RWPE2 (cell line): ENCODE measurements at regions not wholly inside any gene's neighbourhood (a gene's known extent, or its start where the extent isn't known, plus 50 kb on each side); places are given as distances from the start of the nearest gene placed in this dataset.

ENCODE experiments used
- ATAC-seq: fragments of 200-7000 bp; cut with Tn5 transposase; 3 replicates; pipeline ENCODE4 v1.9.1; 2021; ENCODE audit warnings: low read depth
- DNase-seq: peaks from one replicate; pipeline ENCODE4 v3.0.0-alpha.2; 2020; ENCODE audit warnings: low spot score
- H3K27ac ChIP-seq: fragments of 450-650 bp; 2 replicates; pipeline ENCODE4 v1.5.1; 2017; ENCODE audit warnings: mild to moderate bottlenecking; ENCODE audit not compliant: poor library complexity, severe bottlenecking
- H3K27me3 ChIP-seq: fragments of 250-450 bp; sonication (Bioruptor Pico); 2 replicates; pipeline ENCODE4 v1.5.1; 2021; ENCODE audit warnings: mild to moderate bottlenecking, moderate library complexity; ENCODE audit not compliant: insufficient read depth, poor library complexity, severe bottlenecking
- H3K36me3 ChIP-seq: fragments of 250-450 bp; sonication (Bioruptor Pico); 2 replicates; pipeline ENCODE4 v1.5.1; 2020; ENCODE audit warnings: low read depth, mild to moderate bottlenecking, moderate library complexity
- H3K4me1 ChIP-seq: fragments of 250-450 bp; sonication (Bioruptor Pico); 2 replicates; pipeline ENCODE4 v1.5.1; 2021; ENCODE audit warnings: mild to moderate bottlenecking, moderate library complexity; ENCODE audit not compliant: insufficient read depth, poor library complexity, severe bottlenecking
- H3K4me3 ChIP-seq: fragments of 250-450 bp; sonication (Bioruptor Pico); 2 replicates; pipeline ENCODE4 v1.5.1; 2021; ENCODE audit warnings: mild to moderate bottlenecking, moderate library complexity; ENCODE audit not compliant: severe bottlenecking
- H3K9me3 ChIP-seq: fragments of 250-450 bp; sonication (Bioruptor Pico); 2 replicates; pipeline ENCODE4 v1.5.1; 2021; ENCODE audit warnings: mild to moderate bottlenecking, moderate library complexity; ENCODE audit not compliant: severe bottlenecking
- CTCF ChIP-seq: fragments of 450-650 bp; IDR thresholded peaks from one replicate; pipeline ENCODE4 v1.5.1; 2017; ENCODE audit warnings: mild to moderate bottlenecking, moderate library complexity; ENCODE audit not compliant: poor library complexity, severe bottlenecking

- no peaks in the 10 kb centered on the region for H3K36me3 ChIP-seq
- ATAC-seq, result peak; percentile 10; the same call in 1 of the 3 replicates
- H3K9me3 ChIP-seq, result no peaks in the 10 kb centered on the region
- H3K4me1 ChIP-seq, result no peaks in the 10 kb centered on the region
- no peak overlapping the region for H3K4me3 ChIP-seq
- H3K27me3 ChIP-seq, result no peaks in the 10 kb centered on the region
- TF ChIP-seq CTCF, result no peak
- no peak for DNase-seq
- no peak overlapping the region for H3K27ac ChIP-seq
These were observed 238.2 kb upstream of the FAM3C start for GRCh38 chr7:121634356-121634755.

- no peak overlapping the region for H3K4me3 ChIP-seq
- no peaks in the 10 kb centered on the region for H3K4me1 ChIP-seq
- H3K27ac ChIP-seq, result no peak overlapping the region
- H3K9me3 ChIP-seq, result no peaks in the 10 kb centered on the region
- ATAC-seq, result no peak
- DNase-seq, result no peak
- no peaks in the 10 kb centered on the region for H3K27me3 ChIP-seq
- H3K36me3 ChIP-seq, result no peaks in the 10 kb centered on the region
- TF ChIP-seq CTCF, result no peak
These were observed 237.1 kb upstream of the FAM3C start for GRCh38 chr7:121633186-121633585.

DNA sequence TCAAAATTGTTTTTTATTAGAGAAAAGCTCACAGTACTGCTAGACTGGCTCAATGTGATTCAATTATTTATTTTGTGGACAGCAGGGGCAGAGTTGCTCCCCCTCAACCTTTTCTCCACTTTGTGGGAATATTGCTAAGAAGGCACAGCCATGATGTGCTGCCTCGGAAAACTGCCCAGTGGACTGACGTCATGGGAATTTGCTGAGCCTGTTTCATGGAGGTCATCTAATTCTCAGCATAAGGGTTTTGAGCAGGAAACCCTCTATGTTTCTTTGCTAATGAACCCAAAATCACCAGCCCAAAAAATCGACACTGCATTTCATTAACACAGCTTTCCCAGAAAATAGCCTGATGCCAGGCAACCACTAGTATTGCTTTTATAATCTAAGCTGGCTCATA, 228.8 kb upstream of the FAM3C start:
- no peaks in the 10 kb centered on the region for H3K4me1 ChIP-seq
- H3K27ac ChIP-seq, result no peak overlapping the region
- no peak for ATAC-seq
- no peaks in the 10 kb centered on the region for H3K9me3 ChIP-seq
- no peaks in the 10 kb centered on the region for H3K36me3 ChIP-seq
- TF ChIP-seq CTCF, result no peak
- H3K4me3 ChIP-seq, result no peak overlapping the region
- no peak for DNase-seq
- no peaks in the 10 kb centered on the region for H3K27me3 ChIP-seq

DNA sequence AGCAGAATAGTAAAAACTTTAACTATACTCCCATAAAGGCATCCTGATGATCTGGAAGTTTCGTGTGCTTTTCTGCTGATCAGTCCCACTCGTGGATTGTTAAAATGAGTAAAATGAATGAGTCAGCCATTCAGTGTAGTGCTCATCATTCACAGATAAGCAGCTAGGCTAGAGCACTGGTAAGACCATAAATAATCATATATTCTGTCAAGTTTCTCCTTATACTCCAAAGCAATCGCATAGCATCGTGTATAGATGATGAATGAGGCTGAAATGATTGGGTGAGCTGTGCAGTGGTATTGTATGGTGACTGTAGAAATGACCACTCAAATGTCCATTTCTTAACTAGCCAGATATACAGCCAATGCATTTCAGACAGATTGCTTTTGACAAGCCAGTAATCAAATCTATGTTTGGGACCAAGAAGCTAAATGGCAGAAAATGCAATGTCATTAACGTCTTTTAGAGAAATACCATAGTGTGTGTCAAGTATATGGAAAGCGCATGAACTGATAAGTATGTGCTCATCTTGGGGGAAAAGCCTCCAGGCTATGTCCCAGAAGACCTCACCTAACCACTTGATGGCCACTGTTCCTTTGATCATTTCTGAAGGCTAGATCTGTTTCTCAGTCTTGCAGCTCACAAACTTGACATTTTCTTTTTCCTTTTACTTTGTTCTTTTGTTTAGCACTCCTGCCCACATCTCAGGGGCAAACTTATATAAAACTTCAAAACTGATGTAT, 227.2 kb upstream of the FAM3C start:
- DNase-seq, result no peak
- TF ChIP-seq CTCF, result no peak

GRCh38 chr7:121621937-121622336, 225.8 kb upstream of the FAM3C start:
- TF ChIP-seq CTCF, result no peak
- Histone ChIP-seq H3K36me3 (no peaks in the 10 kb centered on the region), H3K4me3 (no peak overlapping the region), H3K4me1 (no peaks in the 10 kb centered on the region), H3K27ac (no peak overlapping the region), H3K27me3 (no peaks in the 10 kb centered on the region), H3K9me3 (no peaks in the 10 kb centered on the region)
- ATAC-seq (no peak), DNase-seq (no peak)

More for the DNA sequence above, 227.2 kb upstream of the FAM3C start:
- H3K9me3 ChIP-seq, result no peaks in the 10 kb centered on the region
- no peaks in the 10 kb centered on the region for H3K36me3 ChIP-seq
- H3K27ac ChIP-seq, result no peak overlapping the region
- no peak for ATAC-seq
- H3K4me1 ChIP-seq, result no peaks in the 10 kb centered on the region
- H3K4me3 ChIP-seq, result no peak overlapping the region
- H3K27me3 ChIP-seq, result no peaks in the 10 kb centered on the region
